GM12878 (cell line): ENCODE measurements at regions not wholly inside any gene's neighbourhood (a gene's known extent, or its start where the extent isn't known, plus 50 kb on each side); places are given as distances from the start of the nearest gene placed in this dataset.

ENCODE experiments used
- CTCF ChIP-seq, 3 experiments: IDR thresholded peaks in 2 of 3; conservative IDR thresholded peaks in 1 of 3; 2 replicates each; pipeline ENCODE4 v1.5.1; 2011; ENCODE audit warnings: low read depth in 3 of 3, low read length in 3 of 3, mild to moderate bottlenecking in 3 of 3, control low read depth in 2 of 3, moderate library complexity in 2 of 3, inconsistent platforms in 1 of 3, mixed read lengths in 1 of 3; ENCODE audit not compliant: control insufficient read depth in 2 of 3, insufficient read depth in 1 of 3; ENCODE audit errors: extremely low read depth in 1 of 3
- PAX5 ChIP-seq: IDR thresholded peaks from 2 replicates; pipeline ENCODE4 v1.6.1; 2011; ENCODE audit warnings: low read depth, low read length, borderline replicate concordance
- PRDM15 ChIP-seq: fragments of 450-650 bp; formaldehyde crosslinking; IDR thresholded peaks from 2 replicates; pipeline ENCODE4 v1.4.0; 2020; ENCODE audit warnings: mild to moderate bottlenecking, moderate library complexity
- USF1 ChIP-seq: IDR thresholded peaks from 2 replicates; pipeline ENCODE4 v1.6.1; 2011; ENCODE audit warnings: borderline replicate concordance, low read depth, mild to moderate bottlenecking, moderate library complexity, mixed read lengths, low read length; ENCODE audit not compliant: insufficient read depth; ENCODE audit errors: extremely low read length

DNA sequence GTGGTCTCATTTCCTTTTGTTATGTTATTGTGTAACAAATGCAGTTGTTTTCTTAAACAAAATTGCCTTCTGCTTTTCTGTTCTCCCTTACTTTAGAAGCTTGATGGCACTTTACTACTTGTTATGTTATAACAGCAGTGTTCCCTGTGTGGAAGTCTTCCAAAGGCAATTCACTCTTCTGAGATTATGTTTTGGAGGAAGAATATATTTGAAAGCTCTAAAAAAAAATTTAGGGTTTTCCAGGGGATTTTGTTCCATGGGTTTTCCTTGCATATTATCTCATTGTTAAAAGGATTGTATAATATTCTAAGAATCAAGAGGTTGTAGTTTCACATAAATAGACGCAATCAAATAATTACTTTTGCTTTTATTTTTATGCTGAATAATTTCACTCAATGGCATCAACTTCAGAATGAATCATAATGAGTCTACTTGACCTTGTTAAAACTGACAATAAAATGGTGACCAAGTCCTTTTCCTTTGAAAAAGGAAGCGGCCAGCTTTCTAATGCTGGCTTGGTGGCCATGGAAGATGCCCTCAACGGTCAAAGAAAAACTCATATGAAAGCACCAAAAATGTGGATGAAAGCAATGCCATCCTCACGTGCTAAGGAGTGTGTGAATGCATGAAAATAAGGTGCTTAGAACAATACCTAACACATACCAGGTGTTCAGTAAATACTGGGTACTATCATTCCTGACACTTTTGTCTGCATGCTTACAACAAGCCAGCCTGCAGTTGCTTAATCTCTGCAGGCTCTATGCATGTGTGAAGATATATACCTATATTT is 92.4 kb upstream of the KLF6 start (continued):
- TF ChIP-seq PAX5 = no peak
- TF ChIP-seq PRDM15 (CRISPR knock-in tag) = no peak
- no peak for TF ChIP-seq USF1
- TF ChIP-seq CTCF (IDR thresholded peaks at IDR 0.05 in 2 of 3, conservative IDR thresholded peaks at IDR 0.05 in 1 of 3; ENCODE audit: control insufficient read depth in 2 of 3, extremely low read depth in 1 of 3, insufficient read depth in 1 of 3, low read depth in 3 of 3, low read length in 3 of 3) = no peak
